ENCODE measurements at regions not wholly inside any gene's neighbourhood (a gene's known extent, or its start where the extent isn't known, plus 50 kb on each side); places are given as distances from the start of the nearest gene placed in this dataset.

GRCh38 chr6:122524056-122524455, 52.4 kb upstream of the SERINC1 start:
- DNase-seq, result no peak

DNA sequence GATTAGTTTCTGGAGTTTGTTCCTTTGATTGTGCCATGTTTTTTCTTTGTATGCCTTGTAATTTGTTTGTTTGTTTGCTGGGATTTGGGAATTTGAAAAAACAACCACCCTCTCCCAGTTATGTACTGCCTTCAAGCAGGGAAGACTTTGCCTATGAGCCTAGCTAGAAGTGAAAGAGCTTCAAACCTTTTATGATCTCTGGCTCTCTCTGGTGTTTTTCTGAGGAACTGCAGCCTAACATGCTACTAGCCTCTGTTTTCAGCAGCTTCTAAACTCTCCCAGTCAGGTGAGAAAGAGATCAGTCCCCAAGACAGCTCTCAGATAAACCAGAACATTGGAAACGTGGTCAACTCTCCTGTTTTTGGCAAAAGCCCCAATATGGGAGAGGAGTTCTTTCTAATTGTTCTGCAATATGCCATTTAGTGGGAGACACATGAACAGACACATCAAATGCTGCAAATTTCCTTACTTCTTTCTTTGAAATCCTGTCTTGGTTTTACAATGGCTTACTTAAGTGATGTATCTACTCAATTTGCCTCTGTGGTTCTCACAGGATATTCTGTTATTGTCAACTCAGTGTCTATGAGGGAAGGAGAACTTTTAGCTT, 58.9 kb upstream of the SERINC1 start:
- DNase-seq, result peak; percentile 29

DNA sequence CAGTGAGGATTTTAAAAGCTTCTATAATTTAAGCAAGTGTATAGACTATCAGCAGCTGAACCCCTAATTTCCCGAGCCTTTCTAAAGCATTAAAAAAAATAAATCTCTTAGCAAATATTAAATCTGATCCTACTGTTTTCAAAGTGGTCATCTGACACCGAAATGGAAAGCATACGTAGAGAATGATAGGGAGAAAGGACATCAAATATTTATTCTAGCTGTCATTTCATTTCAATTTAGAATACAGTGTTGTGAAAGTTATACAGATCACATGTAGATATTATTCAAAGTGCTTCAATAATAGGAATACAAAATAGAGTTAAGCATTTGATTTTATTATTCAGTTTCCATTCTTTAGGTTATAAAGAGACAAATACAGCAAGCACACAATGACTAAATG, 61.9 kb upstream of the PKIB start:
- DNase-seq, result no peak

DNA sequence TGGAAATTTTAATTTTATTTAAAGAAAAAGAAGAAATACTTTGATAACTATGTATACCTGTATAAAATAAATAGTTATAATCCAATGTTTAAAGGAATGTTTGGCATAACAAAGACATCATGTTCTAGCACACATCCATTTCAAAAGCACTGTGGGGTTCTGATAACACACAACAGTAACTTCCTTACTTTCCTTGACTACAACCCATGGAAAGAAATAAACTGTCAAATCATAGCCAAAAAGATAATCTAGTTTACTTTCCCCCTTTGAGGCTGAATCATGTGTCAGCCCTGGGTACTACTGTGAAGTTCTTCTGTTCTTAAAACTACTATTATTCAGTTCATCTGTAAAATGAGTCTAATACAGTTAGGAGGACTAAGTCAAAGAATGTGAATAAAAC, 61.4 kb upstream of the PKIB start:
- DNase-seq, result no peak

GRCh38 chr6:122553697-122554096, 56.5 kb upstream of the PKIB start:
- DNase-seq, result no peak

- DNase-seq, result no peak
Observed at GRCh38 chr6:122555561-122555960, 54.6 kb upstream of the PKIB start.

- DNase-seq, result no peak
Observed at GRCh38 chr6:122558080-122558479, 52.1 kb upstream of the PKIB start.
